HG03432 (cell line): ENCODE measurements at regions not wholly inside any gene's neighbourhood (a gene's known extent, or its start where the extent isn't known, plus 50 kb on each side); places are given as distances from the start of the nearest gene placed in this dataset.
"Not testable (repeated sequence)": the region's sequence is repeated elsewhere in the genome, so short reads cannot be mapped to it uniquely, and the experiment has no call there.

Experiments
- ATAC-seq: cut with Tn5 transposase; IDR thresholded peaks from one replicate; pipeline ENCODE4 v1.9.1; 2021; ENCODE audit warnings: mild to moderate bottlenecking, moderate library complexity; ENCODE audit not compliant: unreplicated experiment

GRCh38 chr13:80744147-80744914 lies 403.4 kb upstream of the SPRY2 start:
- ATAC-seq: no peak

DNA sequence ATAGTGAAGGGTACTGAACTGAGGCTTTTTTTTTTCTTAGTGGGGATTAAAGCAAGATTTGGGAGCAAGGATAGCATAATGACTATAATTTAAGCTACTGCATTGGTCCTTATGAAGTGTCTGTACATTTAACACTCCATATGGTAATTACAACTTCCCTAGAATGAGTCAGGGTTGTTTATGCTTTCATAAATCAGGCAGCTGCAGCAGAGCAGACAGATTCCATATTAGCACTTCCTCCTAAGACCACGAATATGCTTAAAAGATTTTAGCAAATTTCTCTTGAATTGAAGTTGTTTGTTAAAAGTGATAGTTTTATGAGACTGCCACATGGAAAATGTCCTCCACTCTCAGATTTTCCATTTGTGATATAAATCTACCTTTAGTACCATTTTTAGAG lies 401.1 kb upstream of the SPRY2 start:
- ATAC-seq: no peak

- ATAC-seq: no peak
Observed at GRCh38 chr13:80740071-80740470, 399.1 kb upstream of the SPRY2 start.

GRCh38 chr13:80737513-80737912 lies 396.6 kb upstream of the SPRY2 start:
- ATAC-seq: no peak

DNA sequence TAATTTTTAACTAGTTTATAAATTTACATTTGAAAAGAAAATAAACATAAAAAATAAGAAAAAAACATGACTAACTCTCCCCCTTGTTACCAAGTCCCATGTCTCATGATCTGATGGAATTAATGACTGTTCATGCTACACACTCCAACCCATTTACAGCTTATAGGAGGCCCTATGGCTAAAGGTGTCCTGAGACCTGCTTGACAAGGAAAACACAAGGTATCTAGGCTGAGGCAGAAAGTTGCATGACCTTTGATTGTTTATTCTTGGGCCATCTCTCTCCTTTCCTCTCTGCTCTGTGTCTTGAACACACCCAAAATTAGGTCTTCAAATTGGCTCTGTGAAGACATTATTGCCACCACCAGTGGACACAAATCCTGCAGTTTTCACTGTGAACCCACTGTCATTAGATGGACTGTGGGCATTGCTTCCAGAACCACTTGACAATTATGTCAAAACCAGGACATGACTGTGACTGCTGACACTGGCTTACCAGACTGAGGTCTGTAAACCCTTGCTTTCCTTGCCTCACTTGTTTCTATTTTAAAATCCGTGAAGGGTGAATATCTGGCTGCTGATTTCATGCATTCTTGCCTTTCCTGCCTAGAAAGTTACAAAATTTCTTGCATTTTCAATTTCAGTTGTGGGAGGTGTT lies 386.5 kb upstream of the SPRY2 start:
- ATAC-seq: no peak

DNA sequence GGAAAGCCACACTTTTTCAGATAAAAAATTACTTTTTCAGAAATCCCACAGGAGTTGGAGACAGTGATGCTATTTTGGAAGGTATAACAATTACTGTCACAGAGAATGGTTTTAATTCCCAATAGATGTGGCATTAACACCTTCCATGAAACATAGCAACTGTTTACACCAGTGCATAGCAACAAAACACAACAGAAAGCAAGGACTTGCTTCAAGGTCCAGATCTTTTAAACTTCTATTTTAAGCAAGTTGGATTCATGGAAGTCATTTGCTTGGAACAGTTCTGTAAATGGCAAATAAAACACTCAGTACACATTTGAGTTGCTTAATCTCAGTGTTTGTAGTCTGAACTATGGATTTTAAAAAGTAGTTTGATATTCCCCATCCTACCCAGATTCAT lies 385.9 kb upstream of the SPRY2 start:
- ATAC-seq: no peak

DNA sequence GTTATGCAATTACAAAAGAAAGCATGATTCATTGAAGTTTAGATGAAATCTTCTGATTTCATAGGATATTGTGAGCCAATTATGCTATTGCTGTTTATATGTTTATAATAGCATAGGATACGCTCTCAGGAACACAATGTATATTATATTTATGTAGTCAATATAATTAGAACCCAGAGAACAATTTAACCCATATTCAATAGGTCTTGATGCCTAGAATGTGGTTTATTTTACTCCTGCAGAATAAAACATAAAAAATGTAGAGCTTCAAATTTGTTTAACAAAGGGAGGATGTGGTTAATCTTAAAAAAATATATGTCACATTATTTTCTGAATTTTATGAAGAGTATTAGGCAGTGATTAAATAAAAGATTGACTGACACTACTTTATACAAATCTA lies 380.8 kb upstream of the SPRY2 start:
- ATAC-seq: no peak

DNA sequence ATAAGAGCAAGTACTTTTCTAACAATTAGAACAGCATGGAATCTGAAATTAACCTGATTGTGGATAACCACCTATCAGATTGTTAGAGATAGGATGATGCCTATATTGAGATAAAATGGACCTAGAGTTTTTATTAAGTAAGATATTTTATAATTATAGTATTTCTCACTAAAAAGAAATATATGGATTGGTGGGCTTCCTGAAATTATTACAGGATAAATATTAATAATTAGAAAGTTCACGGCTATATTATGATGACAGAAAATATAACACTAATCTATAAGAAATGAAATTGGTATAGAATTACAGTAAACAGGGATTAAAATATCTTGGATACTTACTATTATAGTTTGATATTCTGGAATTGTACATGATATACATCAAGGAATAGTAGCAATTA lies 378.0 kb upstream of the SPRY2 start:
- no peak for ATAC-seq

GRCh38 chr13:80717776-80718175 lies 376.9 kb upstream of the SPRY2 start:
- no peak for ATAC-seq

- ATAC-seq: no peak
Observed at GRCh38 chr13:80716610-80717081, 375.7 kb upstream of the SPRY2 start.

DNA sequence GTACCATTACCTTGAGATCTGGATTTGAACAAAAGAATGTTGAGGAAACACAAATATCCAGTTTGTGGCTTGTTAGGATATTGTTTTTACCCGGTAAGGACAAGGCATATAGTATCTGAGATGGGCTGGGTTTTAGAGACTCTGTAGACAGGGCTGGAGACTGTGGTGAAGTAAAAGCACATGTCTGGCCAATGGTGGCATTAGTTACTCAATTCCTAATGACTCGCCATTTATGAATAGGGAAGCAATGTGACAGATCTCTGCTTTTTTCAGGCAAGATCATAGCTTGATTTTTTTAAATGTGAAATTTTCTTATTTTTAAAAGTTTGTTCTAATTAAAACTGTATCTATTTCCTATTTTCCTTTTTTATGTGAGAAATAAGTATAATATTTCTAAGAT lies 371.1 kb upstream of the SPRY2 start:
- no peak for ATAC-seq

DNA sequence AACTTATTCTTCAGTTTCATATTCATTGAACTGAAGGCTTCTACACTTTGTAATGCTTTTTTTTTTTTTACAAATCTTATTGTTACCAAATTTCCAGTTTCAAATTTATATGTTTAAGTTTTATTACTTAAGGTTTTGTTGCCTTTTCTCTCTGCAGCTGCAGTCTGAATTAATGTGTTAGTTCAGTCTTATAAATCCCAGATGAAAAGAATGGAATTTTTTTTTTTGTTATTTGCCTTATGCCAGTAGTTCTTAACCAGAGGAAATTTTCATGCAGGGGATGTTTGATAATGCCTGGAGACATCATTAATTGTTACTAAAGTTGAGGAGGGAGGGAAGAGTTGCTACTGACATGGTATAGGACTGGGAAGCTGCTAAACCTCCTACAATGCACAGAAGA lies 367.9 kb upstream of the SPRY2 start:
- no peak for ATAC-seq

DNA sequence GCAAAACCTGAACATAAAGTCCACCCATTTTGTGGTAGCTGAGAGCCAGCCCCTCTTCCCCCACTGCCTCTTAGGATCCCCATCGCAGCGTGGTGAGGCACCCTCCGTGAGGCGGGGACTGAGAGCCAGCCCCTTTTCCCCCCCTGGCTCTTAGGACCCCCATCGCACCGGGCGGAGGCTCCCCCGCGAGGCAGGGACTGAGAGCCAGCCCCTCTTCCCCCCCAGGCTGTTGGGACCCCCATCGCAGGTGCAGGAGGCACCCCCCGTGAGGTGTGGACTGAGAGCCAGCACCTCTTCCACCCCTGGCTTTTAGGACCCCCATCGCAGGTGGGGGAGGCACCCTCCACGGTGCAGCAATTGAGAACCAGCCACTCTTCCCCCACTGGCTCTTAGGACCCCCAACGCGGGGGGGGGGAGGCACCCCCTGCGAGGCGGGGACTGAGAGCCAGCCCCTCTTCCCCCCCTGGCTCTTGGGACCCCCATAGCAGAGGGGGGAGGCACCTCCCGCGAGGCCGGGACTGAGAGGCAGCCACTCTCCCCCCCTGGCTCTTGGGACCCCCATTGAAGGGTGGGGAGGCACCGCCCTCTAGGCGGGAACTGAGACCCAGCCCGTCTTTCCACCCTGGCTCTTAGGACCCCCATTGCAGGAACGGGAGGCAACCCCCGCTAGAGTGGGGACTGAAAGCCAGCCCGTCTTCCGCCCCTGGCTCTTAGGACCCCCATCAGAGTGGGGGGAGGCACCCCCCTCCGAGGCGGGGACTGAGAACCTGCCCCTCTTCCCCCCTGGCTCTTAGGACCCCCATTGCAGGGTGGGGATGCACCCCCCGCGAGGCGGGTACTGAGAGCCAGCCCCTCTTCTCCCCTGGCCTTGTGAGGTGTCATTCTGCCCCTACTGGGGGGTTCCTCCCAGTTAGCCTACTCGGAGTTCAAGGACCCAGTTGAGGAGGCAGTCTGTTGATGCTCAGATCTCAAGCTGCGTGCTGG lies 366.4 kb upstream of the SPRY2 start:
- no peak for ATAC-seq

DNA sequence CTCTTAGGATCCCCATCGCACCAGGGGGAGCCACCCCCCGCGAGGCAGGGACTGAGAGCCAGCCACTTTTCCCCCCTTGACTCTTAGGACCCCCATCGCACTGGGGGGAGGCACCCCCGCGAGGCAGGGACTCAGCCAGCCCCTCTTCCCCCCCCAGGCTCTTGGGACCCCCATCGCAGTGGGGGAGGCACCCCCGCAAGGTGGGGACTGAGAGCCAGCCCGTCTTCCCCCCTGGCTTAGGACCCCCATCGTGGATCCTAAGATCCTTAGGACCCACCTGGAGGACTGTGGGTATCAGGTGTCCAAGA lies 365.2 kb upstream of the SPRY2 start:
- no peak for ATAC-seq

GRCh38 chr13:80705371-80706163 lies 364.6 kb upstream of the SPRY2 start:
- no peak for ATAC-seq

DNA sequence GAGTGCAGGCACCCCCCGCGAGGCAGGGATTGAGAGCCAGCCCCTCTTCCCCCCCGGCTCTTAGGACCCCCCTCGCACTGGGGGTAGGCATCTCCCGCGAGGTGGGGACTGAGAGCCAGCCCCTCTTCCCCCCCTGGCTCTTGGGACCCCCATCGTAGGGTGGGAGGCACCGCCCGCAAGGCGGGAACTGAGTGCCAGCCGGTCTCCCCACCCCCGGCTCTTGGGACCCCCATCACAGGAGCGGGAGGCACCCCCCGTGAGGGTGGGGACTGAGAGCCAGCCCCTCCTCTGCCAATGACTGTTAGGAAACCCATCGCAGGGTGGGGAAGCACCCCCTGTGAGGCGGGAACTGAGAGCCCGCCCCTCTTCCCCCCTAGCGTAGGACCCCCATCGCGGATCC lies 363.4 kb upstream of the SPRY2 start:
- no peak for ATAC-seq

DNA sequence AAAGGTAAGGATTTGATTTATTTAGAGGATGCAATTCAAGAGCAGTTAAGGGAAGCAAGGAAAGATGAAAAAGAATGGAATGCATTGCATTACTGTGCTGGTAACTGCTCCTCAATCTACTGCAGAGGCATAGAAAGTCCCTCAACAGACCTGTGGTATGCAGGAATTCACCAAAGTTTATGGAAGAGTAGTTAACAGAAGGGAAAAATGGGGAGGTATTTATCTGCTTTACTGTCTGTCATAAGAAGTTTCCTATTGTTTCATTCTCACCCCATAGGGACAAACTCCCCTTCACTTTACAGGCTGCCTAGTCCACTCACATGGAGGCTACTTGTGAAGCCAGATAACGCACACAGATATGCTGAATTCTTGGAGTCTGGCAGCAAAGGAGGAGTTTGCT lies 354.9 kb upstream of the SPRY2 start:
- no peak for ATAC-seq

DNA sequence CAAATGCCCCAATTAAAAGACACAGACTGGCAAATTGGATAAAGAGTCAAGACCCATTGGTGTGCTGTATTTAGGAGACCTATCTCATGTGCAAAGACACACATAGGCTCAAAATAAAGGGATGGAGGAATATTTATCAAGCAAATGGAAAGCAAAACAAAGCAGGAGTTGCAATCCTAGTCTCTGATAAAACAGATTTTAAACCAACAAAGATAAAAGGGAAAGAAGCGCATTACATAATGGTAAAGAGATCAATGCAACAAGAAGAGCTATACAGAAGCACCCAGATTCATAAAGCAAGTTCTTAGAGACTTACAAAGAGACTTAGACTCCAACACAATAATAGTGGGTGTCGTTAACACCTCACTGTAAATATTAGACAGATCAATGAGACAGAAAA lies 350.9 kb upstream of the SPRY2 start:
- ATAC-seq: not testable (repeated sequence)

- no peak for ATAC-seq
Observed at GRCh38 chr13:80690208-80690607, 349.3 kb upstream of the SPRY2 start.

DNA sequence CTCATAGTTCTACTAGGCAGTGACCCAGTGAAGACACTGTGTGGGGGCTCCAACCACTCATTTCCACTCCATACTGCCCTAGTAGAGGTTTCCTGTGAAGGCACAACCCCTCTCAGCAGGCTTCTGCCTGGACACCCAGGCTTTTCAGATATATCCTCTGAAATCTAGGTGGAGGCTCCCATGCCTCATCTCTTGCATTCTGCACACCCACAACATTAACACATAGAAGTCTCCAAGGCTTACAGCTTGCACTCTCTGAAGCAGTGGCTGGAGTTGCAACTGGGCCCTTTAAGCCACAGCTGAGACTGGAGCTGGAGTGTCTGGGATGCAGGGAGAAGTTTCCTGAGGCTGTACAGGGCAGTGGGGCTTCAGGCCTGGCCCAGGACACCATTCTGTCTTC lies 347.7 kb upstream of the SPRY2 start:
- no peak for ATAC-seq

DNA sequence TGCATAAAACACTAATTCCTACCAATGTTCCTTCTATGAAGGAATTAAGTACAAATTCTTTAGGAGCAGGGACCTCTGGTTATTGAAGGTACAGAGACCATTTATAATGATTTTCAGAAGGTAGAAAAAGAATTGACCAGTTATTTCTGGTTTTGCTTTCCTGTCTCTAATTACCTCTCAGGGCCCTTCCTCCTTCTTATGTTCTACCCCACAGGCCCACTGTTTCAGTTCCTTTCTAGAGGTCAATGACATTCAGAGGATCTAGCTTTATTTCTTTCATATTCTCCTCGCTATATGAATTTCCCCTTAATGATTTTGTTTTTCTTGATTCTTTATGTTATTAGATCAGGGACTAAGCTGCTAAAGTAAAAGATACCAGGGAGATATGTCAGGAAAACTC lies 345.0 kb upstream of the SPRY2 start:
- ATAC-seq: no peak
